ENCODE measurements at regions not wholly inside any gene's neighbourhood (a gene's known extent, or its start where the extent isn't known, plus 50 kb on each side); places are given as distances from the start of the nearest gene placed in this dataset.
A peak's percentile ranks its signal among the peaks of the same experiment; 100 is the strongest.

- Histone ChIP-seq H3K27ac (no peak overlapping the region), H3K4me1 (no peaks in the 10 kb centered on the region), H3K27me3 (no peaks in the 10 kb centered on the region), H3K36me3 (no peaks in the 10 kb centered on the region), H3K9me3 (no peaks in the 10 kb centered on the region), H3K4me3 (no peak overlapping the region)
- intact Hi-C loops (cut with DNase I), result no loop called here
- DNase-seq (ENCODE audit: extremely low spot score in 2 of 2), result no peak
- TF ChIP-seq CTCF (IDR thresholded peaks at IDR 0.05) (no peak), POLR2AphosphoS5 (IDR thresholded peaks at IDR 0.05; ENCODE audit: insufficient read depth in 1 of 2, low read depth in 1 of 2) (no peak)
Measured at GRCh38 chr17:14559264-14560119, 258.6 kb downstream of the HS3ST3B1 start.

- intact Hi-C loops (cut with DNase I), result no loop called here
- Histone ChIP-seq H3K27ac (no peak overlapping the region), H3K36me3 (no peaks in the 10 kb centered on the region), H3K4me3 (no peak overlapping the region), H3K4me1 (no peaks in the 10 kb centered on the region), H3K9me3 (no peaks in the 10 kb centered on the region), H3K27me3 (no peaks in the 10 kb centered on the region)
- no peak for TF ChIP-seq POLR2AphosphoS5 (IDR thresholded peaks at IDR 0.05; ENCODE audit: insufficient read depth in 1 of 2, low read depth in 1 of 2)
- TF ChIP-seq POLR2A (IDR thresholded peaks at IDR 0.05), result no peak
- TF ChIP-seq CTCF (IDR thresholded peaks at IDR 0.05), result no peak
- DNase-seq (ENCODE audit: extremely low spot score in 2 of 2), result no peak
Measured at GRCh38 chr17:14557480-14557879, 256.6 kb downstream of the HS3ST3B1 start.

GRCh38 chr17:14553847-14554246 is 253.0 kb downstream of the HS3ST3B1 start:
- no peak overlapping the region for H3K27ac ChIP-seq
- no peak for DNase-seq (ENCODE audit: extremely low spot score in 2 of 2)
- intact Hi-C loops (cut with DNase I), result no loop called here
- TF ChIP-seq POLR2AphosphoS5 (IDR thresholded peaks at IDR 0.05; ENCODE audit: insufficient read depth in 1 of 2, low read depth in 1 of 2) (no peak), CTCF (IDR thresholded peaks at IDR 0.05) (no peak)
- H3K36me3 ChIP-seq, result no peaks in the 10 kb centered on the region
- H3K4me3 ChIP-seq, result no peak overlapping the region
- no peaks in the 10 kb centered on the region for H3K27me3 ChIP-seq
- H3K9me3 ChIP-seq, result no peaks in the 10 kb centered on the region
- H3K4me1 ChIP-seq, result no peaks in the 10 kb centered on the region

GRCh38 chr17:14552306-14552705 is 251.4 kb downstream of the HS3ST3B1 start:
- Histone ChIP-seq H3K27me3 (no peaks in the 10 kb centered on the region), H3K4me3 (no peak overlapping the region), H3K9me3 (no peaks in the 10 kb centered on the region), H3K27ac (no peak overlapping the region), H3K4me1 (no peaks in the 10 kb centered on the region), H3K36me3 (no peaks in the 10 kb centered on the region)
- DNase-seq (ENCODE audit: extremely low spot score in 2 of 2), result no peak
- TF ChIP-seq POLR2A (IDR thresholded peaks at IDR 0.05) (no peak), CTCF (IDR thresholded peaks at IDR 0.05) (no peak), POLR2AphosphoS5 (IDR thresholded peaks at IDR 0.05; ENCODE audit: insufficient read depth in 1 of 2, low read depth in 1 of 2) (peak in 1 of 2 donors; percentile 49)
- intact Hi-C loops (cut with DNase I), result no loop called here

GRCh38 chr17:14547556-14547955 is 246.7 kb downstream of the HS3ST3B1 start:
- no peaks in the 10 kb centered on the region for H3K36me3 ChIP-seq
- no peak for DNase-seq (ENCODE audit: extremely low spot score in 2 of 2)
- no peaks in the 10 kb centered on the region for H3K9me3 ChIP-seq
- no peak for TF ChIP-seq CTCF (IDR thresholded peaks at IDR 0.05)
- TF ChIP-seq POLR2A (IDR thresholded peaks at IDR 0.05), result no peak
- no peak for TF ChIP-seq POLR2AphosphoS5 (IDR thresholded peaks at IDR 0.05; ENCODE audit: insufficient read depth in 1 of 2, low read depth in 1 of 2)
- no peaks in the 10 kb centered on the region for H3K4me1 ChIP-seq
- no peak overlapping the region for H3K27ac ChIP-seq
- H3K27me3 ChIP-seq, result no peaks in the 10 kb centered on the region
- H3K4me3 ChIP-seq, result no peak overlapping the region
- intact Hi-C loops (cut with DNase I), result no loop called here
